GM06990 (cell line): ENCODE measurements at regions not wholly inside any gene's neighbourhood (a gene's known extent, or its start where the extent isn't known, plus 50 kb on each side); places are given as distances from the start of the nearest gene placed in this dataset.

Experiments used
- DNase-seq: peaks from one replicate; pipeline ENCODE4 v3.0.0-alpha.2; 2011; ENCODE audit not compliant: insufficient read length; ENCODE audit errors: extremely low read depth
- H3K27me3 ChIP-seq: replicated peaks from 2 replicates; pipeline ENCODE4 v1.6.0; 2011; ENCODE audit warnings: low read length; ENCODE audit not compliant: control insufficient read depth, insufficient read depth
- H3K36me3 ChIP-seq: 2 replicates; pipeline ENCODE4 v1.5.1; 2011; ENCODE audit warnings: low read length; ENCODE audit not compliant: control insufficient read depth, insufficient read depth
- H3K4me3 ChIP-seq: replicated peaks from 2 replicates; pipeline ENCODE4 v1.5.1; 2011; ENCODE audit warnings: low read depth, mild to moderate bottlenecking, control low read depth, low read length
- CTCF ChIP-seq: IDR thresholded peaks from 2 replicates; pipeline ENCODE4 v1.5.1; 2011; ENCODE audit warnings: low read length, control low read depth, mild to moderate bottlenecking, inconsistent platforms; ENCODE audit not compliant: insufficient read depth, poor library complexity, severe bottlenecking

GRCh38 chr5:85896514-85896913 lies 721.2 kb upstream of the COX7C start:
- TF ChIP-seq CTCF = no peak
- Histone ChIP-seq H3K27me3 (no peaks in the 10 kb centered on the region), H3K4me3 (no peak overlapping the region), H3K36me3 (no peaks in the 10 kb centered on the region)
- DNase-seq = no peak

- H3K27me3 ChIP-seq = no peaks in the 10 kb centered on the region
- TF ChIP-seq CTCF = no peak
- no peak overlapping the region for H3K4me3 ChIP-seq
- no peak for DNase-seq
- H3K36me3 ChIP-seq = no peaks in the 10 kb centered on the region
These were observed 711.3 kb upstream of the COX7C start for GRCh38 chr5:85906460-85906859.

GRCh38 chr5:85910335-85910734 lies 707.4 kb upstream of the COX7C start:
- no peaks in the 10 kb centered on the region for H3K27me3 ChIP-seq
- H3K36me3 ChIP-seq = no peaks in the 10 kb centered on the region
- no peak overlapping the region for H3K4me3 ChIP-seq
- no peak for TF ChIP-seq CTCF
- no peak for DNase-seq

GRCh38 chr5:85920984-85921383 lies 696.8 kb upstream of the COX7C start:
- no peak overlapping the region for H3K4me3 ChIP-seq
- no peak for TF ChIP-seq CTCF
- no peak for DNase-seq
- no peaks in the 10 kb centered on the region for H3K36me3 ChIP-seq
- H3K27me3 ChIP-seq = no peaks in the 10 kb centered on the region

GRCh38 chr5:85921590-85921989 lies 696.2 kb upstream of the COX7C start:
- TF ChIP-seq CTCF = no peak
- DNase-seq = no peak
- H3K4me3 ChIP-seq = no peak overlapping the region
- no peaks in the 10 kb centered on the region for H3K36me3 ChIP-seq
- H3K27me3 ChIP-seq = no peaks in the 10 kb centered on the region

- Histone ChIP-seq H3K36me3 (no peaks in the 10 kb centered on the region), H3K27me3 (no peaks in the 10 kb centered on the region), H3K4me3 (no peak overlapping the region)
- DNase-seq = no peak
- no peak for TF ChIP-seq CTCF
These were observed 690.1 kb upstream of the COX7C start for GRCh38 chr5:85927632-85928031.
